ENCODE measurements at regions not wholly inside any gene's neighbourhood (a gene's known extent, or its start where the extent isn't known, plus 50 kb on each side); places are given as distances from the start of the nearest gene placed in this dataset.
"Not testable (repeated sequence)": the region's sequence is repeated elsewhere in the genome, so short reads cannot be mapped to it uniquely, and the experiment has no call there.

DNA sequence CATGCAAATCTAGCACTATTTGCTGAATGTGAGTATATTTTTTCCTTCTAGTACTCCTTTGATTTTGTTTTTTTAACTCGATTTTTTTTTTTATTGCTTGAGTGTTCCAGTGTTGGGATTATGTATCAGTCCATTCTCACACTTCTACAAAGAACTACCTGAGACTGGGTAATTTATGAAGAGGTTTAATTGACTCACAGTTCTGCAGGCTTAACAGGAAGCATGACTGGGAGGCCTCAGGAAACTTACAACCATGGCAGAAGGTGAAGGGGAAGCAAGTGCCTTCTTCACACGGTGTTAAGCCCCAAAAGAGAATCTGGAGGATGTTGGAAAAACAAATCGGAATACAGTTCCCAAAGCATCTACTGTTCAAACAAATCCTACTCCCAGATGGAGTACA, 69.1 kb downstream of the ZNF518B start:
- not testable (repeated sequence) for DNase-seq (ENCODE audit: low spot score)

DNA sequence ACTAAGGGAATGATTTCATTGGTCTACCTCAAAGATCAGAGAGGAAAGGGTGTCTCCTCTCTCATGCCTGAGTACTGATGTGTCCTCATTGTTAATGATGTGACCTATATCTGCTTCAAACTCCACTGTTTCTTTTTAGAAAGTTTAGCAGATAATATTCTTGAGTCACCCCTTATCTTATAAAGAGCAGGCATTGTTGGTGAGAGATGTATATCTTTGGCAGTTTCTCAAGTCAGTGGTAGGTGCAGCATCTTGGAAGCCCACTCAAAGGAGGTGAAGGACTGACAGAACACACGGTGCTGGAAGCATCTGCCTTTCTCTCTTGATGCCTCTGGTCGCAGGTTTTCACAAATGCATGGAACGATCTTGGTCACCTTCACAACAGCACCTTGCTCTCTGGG, 71.2 kb downstream of the ZNF518B start:
- DNase-seq (ENCODE audit: low spot score), result no peak

DNA sequence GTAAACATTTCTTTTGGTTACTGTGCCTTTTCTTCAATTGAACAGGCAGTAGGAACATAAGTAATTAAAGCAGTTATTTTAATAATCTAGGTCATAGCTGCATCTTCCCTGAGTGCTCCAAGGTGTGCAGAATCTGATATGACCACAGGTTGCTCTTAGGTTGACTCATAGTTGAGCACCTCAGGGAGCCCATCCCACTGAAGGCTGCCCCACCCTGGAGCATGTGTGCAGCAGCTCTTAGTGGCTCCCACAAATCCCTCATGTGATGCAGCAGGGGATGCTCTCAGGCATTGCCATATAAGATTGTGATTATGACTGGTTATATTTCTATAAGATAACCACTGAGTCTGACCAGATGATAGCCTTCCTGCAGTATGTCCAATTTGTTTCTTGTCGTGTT, 72.3 kb downstream of the ZNF518B start:
- DNase-seq (ENCODE audit: low spot score), result no peak

DNA sequence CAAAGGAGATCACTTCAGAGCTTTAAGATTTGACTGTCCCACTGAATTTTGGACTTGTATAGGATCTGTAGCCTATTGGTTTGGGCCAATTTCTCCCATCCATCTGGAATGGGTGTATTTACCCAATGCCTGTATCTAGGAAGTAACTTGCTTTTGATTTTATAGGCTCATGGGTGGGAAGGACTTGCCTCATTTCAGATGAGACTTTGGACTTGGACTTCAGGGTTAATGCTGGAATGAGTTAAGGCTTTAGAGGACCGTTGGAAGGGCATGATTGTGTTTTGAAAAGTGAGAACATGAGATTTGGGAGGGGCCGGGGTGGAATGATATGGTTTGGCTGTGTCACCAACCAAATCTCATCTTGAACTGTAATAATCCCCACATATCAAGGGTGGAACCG, 73.8 kb downstream of the ZNF518B start:
- no peak for DNase-seq (ENCODE audit: low spot score)

DNA sequence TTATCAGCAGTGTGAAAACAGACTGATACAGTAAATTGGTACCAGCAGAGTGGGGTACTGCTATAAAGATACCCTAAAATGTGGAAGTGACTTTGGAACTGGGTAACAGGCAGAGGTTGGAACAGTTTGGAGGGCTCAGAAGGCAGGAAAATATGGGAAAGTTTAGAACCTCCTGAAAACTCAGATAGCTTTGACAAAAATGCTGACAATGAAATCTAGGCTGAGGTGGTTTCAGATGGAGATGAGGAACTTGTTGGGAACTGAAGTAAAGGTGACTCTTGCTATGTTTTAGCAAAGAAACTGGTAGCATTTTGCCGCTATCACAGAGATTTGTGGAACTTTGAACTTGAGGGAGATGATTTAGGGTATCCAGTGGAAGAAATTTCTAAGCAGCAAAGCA, 75.1 kb downstream of the ZNF518B start:
- not testable (repeated sequence) for DNase-seq (ENCODE audit: low spot score)

DNA sequence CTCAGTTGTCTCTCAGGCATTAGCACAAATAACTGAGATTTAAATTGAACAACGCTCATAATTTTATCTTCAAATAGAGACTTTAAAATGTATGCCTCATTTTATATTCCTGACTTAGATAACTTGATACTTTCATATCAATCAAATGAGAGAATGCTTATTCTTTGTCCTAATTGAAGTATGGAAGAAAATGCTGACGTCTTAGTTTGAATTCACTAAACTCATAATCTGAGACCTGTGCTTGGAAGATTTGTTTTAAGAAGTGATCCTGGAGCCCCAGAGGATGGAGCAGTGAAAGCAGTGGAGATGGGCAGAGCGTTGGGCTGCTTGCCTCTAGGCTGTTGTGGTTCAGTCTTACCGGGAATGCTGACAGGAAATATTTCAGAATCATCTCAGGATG, 76.1 kb downstream of the ZNF518B start:
- no peak for DNase-seq (ENCODE audit: low spot score)

DNA sequence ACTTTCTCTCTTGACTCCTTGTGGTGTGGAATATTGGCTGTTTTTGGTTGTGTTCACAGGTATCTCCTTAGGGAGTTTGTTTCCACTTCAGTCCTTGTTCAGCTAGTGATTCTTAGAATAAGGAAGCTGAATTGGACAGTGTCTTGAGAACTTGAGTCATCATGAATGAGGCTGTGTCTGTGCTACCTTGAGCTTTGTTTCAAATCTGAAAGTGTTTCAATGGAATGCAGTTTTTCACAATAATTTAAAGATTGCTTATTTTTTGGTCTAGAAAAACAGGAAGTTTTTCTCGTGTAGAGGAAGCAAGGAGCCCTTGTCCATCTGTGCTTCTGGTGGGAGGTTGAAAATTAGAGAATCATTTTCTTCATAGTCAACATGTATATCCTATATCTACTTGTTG, 76.5 kb downstream of the ZNF518B start:
- no peak for DNase-seq (ENCODE audit: low spot score)

DNA sequence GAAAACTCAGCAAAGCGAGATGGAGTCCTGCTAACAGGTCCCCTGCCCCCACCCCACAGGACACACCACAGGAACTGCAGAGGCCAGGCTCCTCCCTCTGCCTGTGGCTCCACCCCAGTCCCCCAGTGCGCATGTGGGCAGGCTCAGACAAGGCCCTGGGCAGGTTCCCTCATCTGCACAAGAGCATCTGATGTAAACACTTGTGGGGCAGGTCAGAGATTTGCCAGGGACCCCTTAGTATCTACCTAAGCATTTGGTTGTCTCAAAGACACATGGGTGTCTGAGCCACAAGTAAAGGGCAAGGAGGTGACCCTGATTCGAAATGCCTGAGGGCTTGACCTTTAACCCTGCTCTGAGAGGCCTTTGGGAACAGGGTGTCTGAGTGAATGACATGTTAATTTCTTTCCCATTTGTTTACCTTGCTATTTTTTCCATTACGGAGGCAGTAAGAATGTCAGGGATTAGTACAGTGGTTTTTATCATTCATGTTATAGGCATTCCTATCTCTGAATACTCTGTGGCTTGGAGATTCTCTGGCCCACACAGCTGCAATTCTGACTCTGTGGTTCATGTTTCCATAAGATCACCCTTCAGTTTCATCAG, 85.3 kb downstream of the ZNF518B start:
- DNase-seq (ENCODE audit: low spot score), result no peak

DNA sequence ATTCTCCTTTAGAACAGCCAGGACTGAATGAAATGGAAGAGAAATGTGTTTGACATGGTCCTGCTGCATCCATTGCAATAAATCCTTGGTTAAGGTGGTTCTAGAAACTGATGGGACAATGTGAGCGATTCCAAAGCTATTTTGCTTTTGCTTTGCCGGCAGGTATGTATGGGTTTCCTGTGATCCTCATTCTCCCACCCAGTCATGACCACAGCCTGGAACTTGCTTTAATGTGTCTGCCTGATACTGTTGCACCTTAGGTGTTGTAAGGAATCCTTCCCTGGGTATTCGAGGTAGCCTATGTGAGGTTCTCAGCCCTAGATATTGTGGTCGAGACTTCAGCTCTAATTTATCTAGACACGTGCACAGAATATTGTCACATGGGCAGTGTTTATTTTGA, 86.1 kb downstream of the ZNF518B start:
- DNase-seq (ENCODE audit: low spot score), result no peak

DNA sequence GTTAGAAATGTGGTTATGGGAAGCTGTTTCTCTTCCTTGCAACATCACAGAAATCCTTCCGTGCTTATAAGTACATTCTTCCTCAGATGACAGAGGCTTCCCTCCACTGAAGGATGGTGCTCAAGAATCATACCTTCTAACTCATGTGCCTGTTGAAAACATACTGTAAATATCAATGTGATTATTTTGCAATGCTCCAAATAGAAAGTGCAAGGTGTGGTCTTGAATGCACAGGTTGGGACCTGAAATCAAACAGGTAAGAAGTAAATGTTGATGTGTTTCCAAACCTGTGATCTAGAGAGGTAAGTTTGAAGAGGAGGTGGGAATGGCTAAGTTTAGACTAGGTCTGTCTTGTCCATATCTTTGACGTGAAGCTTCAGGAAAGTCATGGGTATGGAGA, 87.7 kb downstream of the ZNF518B start:
- no peak for DNase-seq (ENCODE audit: low spot score)

DNA sequence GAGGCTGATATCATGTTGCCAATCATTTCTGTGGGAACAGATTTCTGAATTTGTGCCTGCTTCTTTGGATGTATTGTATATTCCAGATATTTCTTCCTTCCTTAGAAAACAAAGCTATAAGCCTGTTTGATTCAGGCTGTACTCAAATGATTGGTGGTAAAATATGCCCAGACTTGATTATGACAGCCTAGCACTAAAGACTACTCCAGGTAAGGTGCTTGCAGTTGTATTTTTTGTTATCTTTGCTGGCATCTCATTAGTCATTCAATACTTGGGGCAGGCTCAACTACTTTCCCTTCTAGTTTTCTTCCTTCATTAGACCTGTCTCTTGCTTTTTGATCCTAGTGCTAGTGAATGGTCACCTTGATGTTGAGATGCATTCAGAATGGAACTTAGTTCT, 90.6 kb downstream of the ZNF518B start:
- no peak for DNase-seq (ENCODE audit: low spot score)

DNA sequence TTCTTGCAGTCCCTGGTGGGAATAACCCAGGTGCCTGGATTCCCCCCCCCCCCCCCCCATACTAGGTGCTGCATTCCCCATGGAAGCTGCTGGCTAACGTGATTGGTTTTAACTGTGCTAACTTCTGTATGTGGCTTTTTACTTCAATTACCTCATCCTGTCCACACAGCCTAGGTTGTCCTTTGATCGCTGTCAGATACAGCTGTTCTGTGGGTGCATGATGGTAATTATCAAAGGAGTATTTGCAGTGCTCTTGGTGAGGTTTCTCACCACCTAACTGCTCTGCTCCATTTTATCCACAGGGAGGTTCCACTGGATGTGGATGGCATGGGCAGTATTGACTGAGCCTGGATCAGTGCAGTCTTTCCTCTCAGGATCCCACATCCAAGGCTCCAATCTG, 93.0 kb downstream of the ZNF518B start:
- no peak for DNase-seq (ENCODE audit: low spot score)

DNA sequence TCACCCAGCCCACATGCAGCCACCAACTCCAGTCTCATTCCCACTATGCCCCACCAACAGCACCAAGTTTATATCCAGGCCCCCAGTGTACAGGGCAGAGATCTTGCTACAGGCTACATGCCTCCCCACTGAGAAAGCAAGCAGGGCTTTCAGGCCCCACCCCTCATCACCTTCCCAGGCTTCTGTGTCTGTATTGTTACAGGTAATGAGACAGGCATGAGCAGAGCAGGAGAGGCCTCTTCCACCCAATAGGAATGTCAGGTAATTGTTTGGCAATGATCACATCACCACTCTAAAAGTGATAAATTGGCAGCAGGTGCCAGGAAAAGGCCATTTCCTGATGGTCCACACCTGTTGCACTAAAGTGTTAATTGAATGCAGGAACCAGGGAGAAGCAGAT, 102.5 kb downstream of the ZNF518B start:
- no peak for DNase-seq (ENCODE audit: low spot score)

DNA sequence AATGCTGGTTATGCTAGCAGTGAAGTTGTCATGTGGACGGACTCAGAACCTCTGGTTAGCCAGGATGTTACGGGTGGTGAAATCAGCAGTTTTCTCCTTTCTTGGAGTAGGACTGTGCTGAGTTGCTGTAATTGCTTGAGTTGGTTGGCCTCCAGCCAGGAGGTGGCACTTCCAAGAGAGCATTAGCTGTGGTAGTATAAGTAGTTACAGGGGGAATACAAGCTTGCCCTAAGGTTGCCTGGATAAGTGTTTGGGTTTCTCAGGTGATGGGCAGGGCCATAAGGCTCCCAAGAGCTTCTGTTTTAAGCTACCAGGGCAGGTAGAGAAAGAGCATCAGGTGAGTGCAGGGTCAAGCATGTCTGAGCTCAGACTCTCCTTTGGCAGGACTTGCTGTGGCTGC, 103.0 kb downstream of the ZNF518B start:
- no peak for DNase-seq (ENCODE audit: low spot score)

DNA sequence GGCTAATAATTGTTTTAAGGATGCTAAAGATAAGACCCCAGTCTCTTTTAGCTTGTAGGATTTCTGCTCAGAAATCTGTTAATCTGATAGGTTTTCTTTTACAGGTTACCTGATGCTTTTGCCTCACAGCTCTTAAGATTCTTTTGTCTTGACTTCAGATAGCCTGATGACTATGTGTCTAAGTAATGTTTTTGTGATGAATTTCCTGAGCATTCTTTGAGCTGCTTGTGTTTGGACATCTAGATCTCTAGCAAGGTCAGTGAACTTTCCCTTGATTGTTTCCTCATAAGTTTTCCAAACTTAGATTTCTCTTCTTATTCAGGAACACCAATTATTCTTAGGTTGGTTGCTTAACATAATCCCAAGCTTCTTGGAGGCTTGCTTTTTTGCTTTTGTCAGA, 104.1 kb downstream of the ZNF518B start:
- no peak for DNase-seq (ENCODE audit: low spot score)

DNA sequence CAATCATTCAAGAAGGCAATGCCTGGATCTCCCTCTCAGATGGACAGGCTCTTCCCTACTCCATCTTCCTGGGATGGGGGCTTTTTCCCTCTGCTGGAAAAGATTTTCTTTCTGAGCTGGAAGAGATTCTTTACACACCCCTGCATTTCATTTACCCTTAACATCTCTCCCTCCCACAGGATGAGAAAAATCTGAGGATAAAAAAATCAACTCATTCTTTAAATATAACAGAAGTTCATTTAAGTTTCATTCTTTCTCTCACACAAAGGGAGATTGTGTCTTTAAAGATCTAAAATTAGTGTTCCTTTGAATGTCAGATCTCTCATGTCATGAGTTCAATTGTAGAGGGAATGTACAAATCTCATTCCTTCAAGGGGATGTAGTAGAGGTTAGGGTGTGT, 109.0 kb downstream of the ZNF518B start:
- DNase-seq (ENCODE audit: low spot score), result no peak

DNA sequence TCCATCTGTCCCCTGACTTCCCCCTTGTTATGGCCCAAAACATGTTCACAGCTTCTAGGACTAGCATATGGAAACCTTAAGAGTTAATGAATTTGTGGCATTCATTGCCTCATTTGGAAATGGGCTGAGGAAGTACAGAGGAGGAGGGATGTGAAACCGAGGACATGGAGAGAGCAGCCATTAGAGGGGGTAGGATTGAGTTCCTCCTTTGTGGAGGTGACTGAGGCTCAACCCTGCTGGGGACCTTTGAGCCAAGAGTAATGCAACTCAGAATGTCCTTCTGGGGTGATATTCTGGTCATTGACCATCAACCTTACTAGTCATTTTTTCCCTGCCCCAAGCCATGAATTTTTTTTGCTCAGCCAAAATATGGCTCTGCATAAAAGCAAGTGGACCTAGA, 109.4 kb downstream of the ZNF518B start:
- DNase-seq (ENCODE audit: low spot score), result no peak

DNA sequence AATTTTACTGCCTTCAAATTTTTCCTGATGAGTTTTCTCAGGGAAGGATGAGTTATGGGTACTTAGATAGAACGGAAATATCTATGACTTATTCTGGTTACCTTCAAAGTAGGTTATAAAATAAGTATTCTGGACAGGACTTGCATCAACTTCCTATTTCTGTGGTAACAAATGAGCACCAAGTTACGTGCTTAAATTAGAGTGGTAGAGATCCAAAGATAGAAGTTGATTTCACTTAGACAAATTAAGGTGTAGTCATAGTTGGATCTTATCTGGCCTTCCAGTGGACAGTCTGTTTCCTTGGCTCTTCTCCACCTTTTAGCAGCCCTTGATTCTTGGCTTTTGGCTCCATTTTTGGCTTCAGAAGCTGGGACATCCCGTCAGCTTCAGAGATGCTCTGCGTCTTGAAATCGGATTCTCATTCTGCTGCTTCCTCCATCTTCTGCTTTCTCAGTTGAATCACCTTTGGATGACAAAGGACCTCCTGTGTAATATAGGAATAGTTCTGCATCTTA, 109.9 kb downstream of the ZNF518B start:
- DNase-seq (ENCODE audit: low spot score), result no peak

DNA sequence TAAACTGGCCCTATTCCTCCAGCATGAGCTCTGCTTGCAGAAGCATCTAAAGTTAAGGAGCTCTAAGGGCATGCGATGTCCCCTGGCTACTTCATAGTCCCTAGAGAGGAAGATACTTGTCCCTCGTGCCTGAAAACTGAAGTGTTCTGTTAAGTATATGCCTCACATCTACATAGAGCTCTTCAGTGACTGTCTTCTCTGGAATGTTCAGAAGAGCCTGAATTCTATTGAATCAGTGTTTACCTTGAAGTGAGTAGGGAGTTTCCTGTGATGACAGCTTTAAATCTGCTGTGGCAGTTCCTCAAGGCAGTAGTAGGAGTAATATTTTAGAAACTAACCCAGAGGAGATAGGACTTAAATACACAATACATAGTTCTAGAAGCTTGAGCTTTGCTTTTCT, 111.2 kb downstream of the ZNF518B start:
- no peak for DNase-seq (ENCODE audit: low spot score)

DNA sequence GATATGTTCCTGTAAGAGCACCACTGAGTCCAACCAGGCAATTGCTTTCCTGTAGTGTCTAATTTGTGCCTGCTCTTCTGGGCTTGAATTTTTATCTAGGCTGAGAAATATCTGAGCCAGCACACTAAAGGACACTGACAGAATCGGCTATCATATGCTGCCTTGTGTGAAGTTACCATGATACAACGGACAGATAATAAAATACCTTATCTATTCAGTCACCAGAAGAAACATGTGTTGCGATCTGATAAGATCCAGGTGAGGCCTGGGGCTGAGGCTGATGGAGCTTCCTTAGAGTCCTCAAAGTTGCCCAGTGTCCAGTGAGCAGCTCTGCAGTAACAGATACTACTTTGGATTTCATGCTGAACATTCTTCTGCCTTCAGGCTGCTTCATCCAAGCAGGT, 111.8 kb downstream of the ZNF518B start:
- no peak for DNase-seq (ENCODE audit: low spot score)

DNA sequence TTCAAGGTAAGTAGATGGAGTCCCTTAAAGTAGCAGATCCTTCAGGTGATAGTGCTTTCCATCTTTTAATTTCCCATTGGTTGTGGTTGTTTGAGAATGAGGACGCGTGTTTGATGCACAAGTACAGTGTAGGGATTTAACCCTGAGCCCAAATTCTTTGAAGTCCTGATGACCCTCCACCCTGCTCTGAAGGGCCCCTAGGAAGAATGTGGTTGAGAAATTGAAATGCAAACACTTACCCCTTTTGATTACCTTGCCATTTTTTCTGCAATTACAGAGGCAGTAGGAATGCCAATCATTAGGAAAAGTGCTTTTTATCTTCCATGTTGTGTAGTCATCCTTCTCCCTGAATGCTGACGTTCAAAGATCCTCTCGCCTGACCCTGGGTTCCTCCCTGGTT, 112.4 kb downstream of the ZNF518B start:
- DNase-seq (ENCODE audit: low spot score), result no peak

DNA sequence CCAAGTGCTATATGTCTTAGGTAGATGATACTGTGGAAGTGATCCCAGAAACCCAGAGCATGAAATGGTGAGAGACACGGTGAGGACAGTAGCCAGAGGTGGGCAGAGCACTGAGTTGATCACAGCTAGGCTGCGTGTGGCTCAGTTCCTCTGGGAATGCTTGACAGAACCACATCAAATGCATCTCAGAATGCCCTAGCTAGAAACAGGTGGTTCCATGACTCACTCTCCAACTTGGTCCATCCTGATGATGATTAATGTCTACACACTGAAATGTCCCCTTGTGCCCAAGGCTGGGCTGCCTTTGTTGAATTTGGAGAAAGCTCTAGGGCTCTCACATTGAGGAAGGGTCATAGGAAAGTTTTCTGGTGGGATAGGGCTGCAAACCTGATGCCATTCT, 113.6 kb downstream of the ZNF518B start:
- no peak for DNase-seq (ENCODE audit: low spot score)

DNA sequence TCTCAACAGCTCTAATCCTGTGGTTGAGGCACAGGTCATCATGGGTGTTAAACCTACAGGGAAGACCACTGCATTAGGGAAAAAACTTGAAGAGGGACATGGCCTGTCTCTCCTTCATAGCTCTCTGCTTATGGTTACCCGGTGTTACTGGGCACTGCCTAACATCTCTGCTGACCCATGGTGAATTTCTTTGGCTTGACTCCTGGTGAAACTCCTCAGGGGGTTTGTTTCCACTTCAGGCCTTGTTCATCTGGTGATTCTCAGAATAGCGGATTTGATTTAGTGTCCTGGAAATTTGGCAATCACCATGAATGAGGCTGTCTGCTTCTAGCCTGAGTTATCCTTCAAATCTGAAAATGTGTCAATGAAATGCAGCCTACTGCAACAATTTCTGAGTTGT, 114.4 kb downstream of the ZNF518B start:
- no peak for DNase-seq (ENCODE audit: low spot score)

DNA sequence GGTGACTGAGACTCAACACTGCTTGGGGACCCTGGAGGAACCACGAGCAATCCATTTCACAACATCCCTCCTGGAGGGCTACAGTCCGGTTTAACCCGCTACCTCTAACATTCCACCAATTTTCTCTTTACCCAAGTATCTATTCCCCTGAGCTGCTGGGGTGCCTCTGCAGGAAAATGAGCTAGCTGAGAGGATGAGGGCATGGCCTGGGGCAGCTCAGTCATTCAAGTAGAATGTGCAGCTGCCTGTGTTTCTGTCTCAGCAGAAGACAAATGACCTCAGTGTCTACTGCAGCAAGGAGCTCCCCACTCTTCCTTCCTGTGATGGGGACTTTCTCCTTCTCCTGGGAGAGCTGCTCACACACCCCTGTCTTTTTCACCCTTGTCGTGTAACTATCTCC, 120.8 kb downstream of the ZNF518B start:
- DNase-seq (ENCODE audit: low spot score), result no peak

DNA sequence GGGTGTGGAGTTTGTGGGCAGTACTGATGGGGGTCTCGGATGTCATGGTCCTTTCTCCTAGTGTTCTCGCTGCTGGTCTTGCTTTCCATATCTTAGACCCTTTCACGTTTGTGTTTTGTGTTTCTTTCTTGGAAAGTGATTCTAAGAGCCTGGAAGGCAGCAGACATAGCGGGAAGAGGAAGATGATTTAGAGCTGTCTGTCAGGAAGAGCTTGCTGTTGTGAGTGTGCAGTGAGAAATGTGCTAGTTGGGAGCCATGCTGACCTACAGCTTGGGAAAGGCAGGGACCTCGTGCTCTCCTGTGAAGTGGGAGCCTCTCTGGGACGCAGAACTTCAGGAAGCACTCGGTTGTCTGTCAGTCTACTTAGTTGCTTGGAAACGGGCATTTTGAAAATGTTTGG, 122.2 kb downstream of the ZNF518B start:
- DNase-seq (ENCODE audit: low spot score), result no peak

Data from H4 (cell line).